Brain pericyte (primary cell): ENCODE measurements at regions not wholly inside any gene's neighbourhood (a gene's known extent, or its start where the extent isn't known, plus 50 kb on each side); places are given as distances from the start of the nearest gene placed in this dataset.

Source experiments
- DNase-seq: peaks from one replicate; pipeline ENCODE4 v3.0.0-alpha.2; 2012; ENCODE audit warnings: low read depth, low spot score

- no peak for DNase-seq
Measured at GRCh38 chr5:103346162-103346748, 87.7 kb downstream of the MACIR start.

GRCh38 chr5:103345461-103345860 lies 86.9 kb downstream of the MACIR start:
- no peak for DNase-seq

- DNase-seq = no peak
Measured at GRCh38 chr5:103340717-103341388, 82.3 kb downstream of the MACIR start.

GRCh38 chr5:103340132-103340531 lies 81.6 kb downstream of the MACIR start:
- no peak for DNase-seq

GRCh38 chr5:103336941-103337340 lies 78.4 kb downstream of the MACIR start:
- DNase-seq = no peak

- DNase-seq = no peak
Measured at GRCh38 chr5:103333376-103333775, 74.8 kb downstream of the MACIR start.

- no peak for DNase-seq
Measured at GRCh38 chr5:103330875-103331274, 72.3 kb downstream of the MACIR start.
